ENCODE measurements at regions not wholly inside any gene's neighbourhood (a gene's known extent, or its start where the extent isn't known, plus 50 kb on each side); places are given as distances from the start of the nearest gene placed in this dataset.
A peak's percentile ranks its signal among the peaks of the same experiment; 100 is the strongest.

GRCh38 chr10:30141423-30141822, 82.0 kb upstream of the JCAD start:
- no peak overlapping the region for H3K4me2 ChIP-seq
- H3K4me1 ChIP-seq (ENCODE audit: insufficient read depth) = no peaks in the 10 kb centered on the region
- H3F3A ChIP-seq (replicated peaks; ENCODE audit: low read depth) = no peaks in the 10 kb centered on the region
- no peaks in the 10 kb centered on the region for H3K36me3 ChIP-seq (ENCODE audit: insufficient read depth)
- no peaks in the 10 kb centered on the region for H4K20me1 ChIP-seq (replicated peaks; ENCODE audit: insufficient read depth)
- H3K4me3 Mint-ChIP-seq = no peak overlapping the region
- no peaks in the 10 kb centered on the region for H3K4me1 Mint-ChIP-seq
- H3K27ac Mint-ChIP-seq = no peak overlapping the region
- H3K36me3 Mint-ChIP-seq (ENCODE audit: low read depth) = no peaks in the 10 kb centered on the region
- no peaks in the 10 kb centered on the region for H3K27me3 ChIP-seq (ENCODE audit: insufficient read depth)
- DNase-seq (ENCODE audit: low spot score) (no peak), ATAC-seq (no peak)
- TF ChIP-seq ZNF462 (CRISPR knock-in tag; IDR thresholded peaks at IDR 0.05) (no peak), CTCF (conservative IDR thresholded peaks at IDR 0.05; ENCODE audit: low read depth in 2 of 2) (no peak), NANOG (IDR thresholded peaks at IDR 0.05; ENCODE audit: borderline replicate concordance) (no peak), STAT1 (IDR thresholded peaks at IDR 0.05; ENCODE audit: unreplicated experiment) (no peak), ZNF114 (CRISPR knock-in tag; IDR thresholded peaks at IDR 0.05) (no peak)
- peak overlapping the region; percentile 59; the same call in 1 of the 2 replicates for H2AFZ ChIP-seq
- H3K27ac ChIP-seq (ENCODE audit: low read depth) = no peak overlapping the region
- H3K4me3 ChIP-seq = no peak overlapping the region
- H3K9me2 ChIP-seq (ENCODE audit: insufficient read depth) = 0 out of 2 replicates have a peak, but pooled peaks cover 5% of the 10 kb centered on the region
- H3K27me3 Mint-ChIP-seq (ENCODE audit: insufficient read depth, low read depth, poor library complexity) = no peaks in the 10 kb centered on the region
- H3K9me3 Mint-ChIP-seq = no peaks in the 10 kb centered on the region; the same call in 1 of the 3 replicates
- no peaks in the 10 kb centered on the region for H3K79me2 ChIP-seq (replicated peaks; ENCODE audit: insufficient read depth)

Measured in GM23338 (cell line).